AG04450 (cell line): ENCODE measurements at regions not wholly inside any gene's neighbourhood (a gene's known extent, or its start where the extent isn't known, plus 50 kb on each side); places are given as distances from the start of the nearest gene placed in this dataset.

Experiments
- CTCF ChIA-PET: fragments of 300-600, 350-600 bp; formaldehyde crosslinking; extraction: SDS; loops from one replicate; lab custom pipeline; 2022; ENCODE audit warnings: antibody characterized with exemption, inconsistent platforms; lab: Charles Lee
- POLR2A ChIA-PET: fragments of 350-600 bp; formaldehyde crosslinking; extraction: SDS; loops from one replicate; lab custom pipeline; 2021; ENCODE audit warnings: antibody characterized with exemption, inconsistent platforms; lab: Yijun Ruan, JAX
- DNase-seq: peaks from one replicate; pipeline ENCODE4 v3.0.0-alpha.2; 2011; ENCODE audit warnings: low read depth, low spot score
- H3K27ac ChIP-seq: one replicate; pipeline ENCODE4 v1.5.1; 2012; ENCODE audit warnings: low read depth, low read length, control low read depth
- H3K27me3 ChIP-seq: one replicate; pipeline ENCODE4 v1.6.0; 2012; ENCODE audit warnings: low read length; ENCODE audit not compliant: control insufficient read depth, insufficient read depth
- H3K4me3 ChIP-seq: 2 replicates; pipeline ENCODE4 v1.5.1; 2011; ENCODE audit warnings: mild to moderate bottlenecking, low read depth, low read length, control low read depth
- H3K9me3 ChIP-seq: 2 replicates; pipeline ENCODE4 v1.5.1; 2012; ENCODE audit warnings: low read length; ENCODE audit not compliant: control insufficient read depth, insufficient read depth
- TF ChIP-seq, protein P1 (sequence below): IDR thresholded peaks from 2 replicates; pipeline ENCODE4 v1.5.1; 2011; ENCODE audit warnings: low read depth, low read length, control low read depth, inconsistent platforms

DNA sequence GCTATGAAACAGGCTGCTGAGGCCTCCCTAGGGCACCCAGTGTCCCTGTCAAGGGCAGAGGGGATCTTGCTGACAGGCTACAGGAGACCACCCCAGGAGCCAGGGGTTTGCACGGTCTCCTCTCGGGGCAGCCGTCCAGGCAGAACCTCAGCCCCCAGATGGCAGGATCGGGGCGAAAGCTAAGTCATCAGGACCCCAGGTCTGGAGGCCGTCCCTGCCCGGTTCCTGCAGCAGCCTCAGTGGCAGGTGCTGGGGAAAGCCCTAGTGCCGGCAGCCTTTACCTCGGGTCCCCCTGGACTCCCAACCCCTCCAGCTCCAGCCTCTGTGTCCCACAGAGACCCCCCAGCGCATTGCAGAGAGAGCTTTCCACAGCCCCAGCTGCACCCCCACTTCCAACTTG lies 103.8 kb upstream of the C14orf180 start:
- POLR2A ChIA-PET: no interaction called here
- TF ChIP-seq, protein P1, sequence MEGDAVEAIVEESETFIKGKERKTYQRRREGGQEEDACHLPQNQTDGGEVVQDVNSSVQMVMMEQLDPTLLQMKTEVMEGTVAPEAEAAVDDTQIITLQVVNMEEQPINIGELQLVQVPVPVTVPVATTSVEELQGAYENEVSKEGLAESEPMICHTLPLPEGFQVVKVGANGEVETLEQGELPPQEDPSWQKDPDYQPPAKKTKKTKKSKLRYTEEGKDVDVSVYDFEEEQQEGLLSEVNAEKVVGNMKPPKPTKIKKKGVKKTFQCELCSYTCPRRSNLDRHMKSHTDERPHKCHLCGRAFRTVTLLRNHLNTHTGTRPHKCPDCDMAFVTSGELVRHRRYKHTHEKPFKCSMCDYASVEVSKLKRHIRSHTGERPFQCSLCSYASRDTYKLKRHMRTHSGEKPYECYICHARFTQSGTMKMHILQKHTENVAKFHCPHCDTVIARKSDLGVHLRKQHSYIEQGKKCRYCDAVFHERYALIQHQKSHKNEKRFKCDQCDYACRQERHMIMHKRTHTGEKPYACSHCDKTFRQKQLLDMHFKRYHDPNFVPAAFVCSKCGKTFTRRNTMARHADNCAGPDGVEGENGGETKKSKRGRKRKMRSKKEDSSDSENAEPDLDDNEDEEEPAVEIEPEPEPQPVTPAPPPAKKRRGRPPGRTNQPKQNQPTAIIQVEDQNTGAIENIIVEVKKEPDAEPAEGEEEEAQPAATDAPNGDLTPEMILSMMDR: no peak
- Histone ChIP-seq H3K27me3 (no peaks in the 10 kb centered on the region), H3K27ac (no peak overlapping the region), H3K9me3 (peaks cover 84% of the 10 kb centered on the region), H3K4me3 (no peak overlapping the region)
- DNase-seq: no peak
- CTCF ChIA-PET: no interaction called here

DNA sequence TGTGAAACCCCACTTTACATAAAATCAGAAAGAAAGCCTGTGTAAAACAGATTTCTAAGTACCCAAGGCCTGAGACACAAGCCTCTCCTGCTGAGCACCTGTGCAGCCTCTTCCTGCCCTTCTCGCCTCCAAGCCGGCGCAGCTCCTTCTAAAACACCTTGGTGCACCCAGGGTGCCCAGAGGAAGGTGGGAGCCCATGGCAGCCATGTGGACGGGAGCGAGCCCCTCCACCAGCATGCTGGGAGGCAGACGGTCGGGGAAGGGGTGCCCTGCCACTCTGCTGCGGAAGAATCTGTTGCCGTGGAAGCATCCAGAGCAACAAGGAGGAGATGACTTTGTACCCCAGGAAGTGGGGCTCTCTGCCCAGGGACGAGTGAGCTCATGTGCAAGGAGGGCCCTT lies 103.1 kb upstream of the C14orf180 start:
- CTCF ChIA-PET: no interaction called here
- POLR2A ChIA-PET: no interaction called here
- H3K9me3 ChIP-seq: peaks cover 82% of the 10 kb centered on the region

DNA sequence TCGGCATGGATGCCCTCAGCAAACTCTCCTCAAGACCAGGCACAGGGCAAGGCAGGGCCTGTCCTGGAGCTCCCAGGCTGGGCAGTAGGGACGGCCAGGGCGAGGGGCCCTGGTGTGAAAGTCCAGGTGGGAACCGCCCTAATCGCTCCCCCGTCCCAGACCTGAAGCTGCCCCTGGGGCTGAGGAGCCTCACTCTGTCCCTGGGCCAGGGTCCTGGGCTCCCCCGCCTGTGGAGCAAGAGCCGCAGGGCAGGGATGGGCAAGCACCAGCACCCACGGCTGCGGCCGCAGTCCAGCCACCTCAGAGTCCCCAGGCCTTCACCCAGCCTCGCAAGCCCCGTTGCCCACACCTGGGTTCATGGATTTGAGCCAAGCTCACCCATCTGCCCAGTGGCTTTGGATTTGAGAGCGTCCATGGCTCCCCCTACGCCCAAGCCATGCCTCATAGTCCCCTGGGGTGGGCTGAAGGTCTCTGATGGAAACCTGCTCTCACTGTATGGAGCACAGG lies 102.4 kb upstream of the C14orf180 start:
- Histone ChIP-seq H3K4me3 (no peak overlapping the region), H3K27ac (no peak overlapping the region), H3K27me3 (no peaks in the 10 kb centered on the region), H3K9me3 (peaks cover 82% of the 10 kb centered on the region)
- ChIA-PET CTCF (no interaction called here), POLR2A (no interaction called here)
- TF ChIP-seq, protein P1: no peak
- DNase-seq: no peak

More for the DNA sequence above, 103.1 kb upstream of the C14orf180 start:
- H3K27me3 ChIP-seq: no peaks in the 10 kb centered on the region
- TF ChIP-seq, protein P1: no peak
- no peak for DNase-seq
- H3K27ac ChIP-seq: no peak overlapping the region
- no peak overlapping the region for H3K4me3 ChIP-seq

DNA sequence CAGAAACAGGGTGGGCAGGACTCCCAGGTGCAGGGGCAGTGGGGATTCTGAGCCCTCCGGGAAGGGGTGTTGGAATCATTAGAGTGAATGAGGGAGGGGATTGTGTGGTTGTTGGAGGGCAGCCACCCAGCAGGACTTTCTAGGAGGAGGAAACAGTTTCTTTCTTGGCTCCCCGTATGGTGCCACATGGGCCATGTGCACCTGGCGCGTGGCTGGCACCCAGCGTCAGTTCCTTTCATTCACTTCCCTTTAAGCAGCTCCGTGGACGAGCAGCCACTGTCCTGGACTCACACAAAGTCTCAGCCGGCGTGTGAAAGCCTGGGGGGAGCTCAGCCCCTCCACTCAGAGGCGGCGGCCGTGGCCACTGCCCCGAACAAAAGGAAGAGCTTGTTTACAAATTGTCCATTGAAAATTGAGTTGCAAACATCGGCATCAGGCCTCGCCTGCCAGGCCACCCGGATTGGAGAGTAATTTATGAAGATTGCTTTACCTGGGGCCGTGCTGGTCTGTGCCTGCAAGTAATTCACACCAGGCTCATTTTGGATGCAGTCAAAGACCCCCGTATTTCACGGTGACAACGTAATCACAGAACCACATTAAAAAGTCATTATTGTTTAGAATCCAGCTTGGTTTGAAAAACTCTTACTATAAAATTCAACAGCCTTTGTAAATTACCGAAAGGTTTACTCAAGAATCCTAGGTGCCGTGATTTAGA lies 101.7 kb upstream of the C14orf180 start:
- Histone ChIP-seq H3K4me3 (no peak overlapping the region), H3K27ac (no peak overlapping the region), H3K9me3 (peaks cover 75% of the 10 kb centered on the region), H3K27me3 (no peaks in the 10 kb centered on the region)
- TF ChIP-seq, protein P1: no peak
- DNase-seq: no peak
- POLR2A ChIA-PET: no interaction called here
- CTCF ChIA-PET: no interaction called here

DNA sequence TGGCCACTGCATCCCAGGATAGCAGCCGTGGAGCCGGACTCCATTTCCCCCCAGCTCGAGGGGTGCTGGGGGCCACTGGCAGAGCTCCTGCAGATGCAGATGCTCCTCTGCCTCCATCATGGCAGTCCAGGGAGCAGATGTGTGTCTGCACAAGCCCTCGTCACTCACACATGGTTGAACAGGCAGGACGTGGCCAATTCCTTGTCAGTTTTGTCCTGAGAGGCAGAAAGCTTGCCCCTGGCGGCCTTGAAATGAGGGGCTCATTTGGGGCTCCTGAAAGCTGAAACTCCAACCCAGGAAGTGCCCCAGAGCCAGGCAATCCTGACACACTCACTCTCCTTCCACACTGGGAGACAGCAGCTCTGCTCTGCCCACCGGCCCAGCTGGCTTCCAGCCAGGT lies 100.9 kb upstream of the C14orf180 start:
- Histone ChIP-seq H3K27ac (no peak overlapping the region), H3K9me3 (peaks cover 68% of the 10 kb centered on the region), H3K4me3 (no peak overlapping the region), H3K27me3 (no peaks in the 10 kb centered on the region)
- DNase-seq: no peak
- ChIA-PET CTCF (no interaction called here), POLR2A (no interaction called here)
- TF ChIP-seq, protein P1: no peak
